Nephron (organoid): ENCODE measurements at regions not wholly inside any gene's neighbourhood (a gene's known extent, or its start where the extent isn't known, plus 50 kb on each side); places are given as distances from the start of the nearest gene placed in this dataset.

Source experiments
- H3K27ac Mint-ChIP-seq, 3 experiments: 2 replicates each; pipeline ENCODE4 v1.8.0; 2020; ENCODE audit warnings: mixed read lengths in 3 of 3, mild to moderate bottlenecking in 2 of 3, moderate library complexity in 1 of 3
- H3K27me3 Mint-ChIP-seq: 2 replicates; pipeline ENCODE4 v1.8.0; 2021; ENCODE audit warnings: low read depth, mild to moderate bottlenecking, moderate library complexity, mixed read lengths
- H3K36me3 Mint-ChIP-seq: 2 replicates; pipeline ENCODE4 v1.8.0; 2020; ENCODE audit warnings: low read depth, mixed read lengths
- H3K4me1 Mint-ChIP-seq: 2 replicates; pipeline ENCODE4 v1.8.0; 2020; ENCODE audit warnings: mixed read lengths
- H3K4me3 Mint-ChIP-seq, 3 experiments: 2 replicates each; pipeline ENCODE4 v1.8.0; 2020; ENCODE audit warnings: mild to moderate bottlenecking in 3 of 3, mixed read lengths in 3 of 3, moderate library complexity in 2 of 3
- H3K9me3 Mint-ChIP-seq: 2 replicates; pipeline ENCODE4 v1.8.0; 2020; ENCODE audit warnings: mixed read lengths
- TF ChIP-seq, protein P1 (sequence below), 3 experiments: fragments of 200-600 bp; sonication (generic); IDR thresholded peaks; one replicate each; pipeline ENCODE4 v1.5.0; 2021; ENCODE audit warnings: antibody characterized with exemption in 3 of 3; ENCODE audit not compliant: unreplicated experiment in 3 of 3

DNA sequence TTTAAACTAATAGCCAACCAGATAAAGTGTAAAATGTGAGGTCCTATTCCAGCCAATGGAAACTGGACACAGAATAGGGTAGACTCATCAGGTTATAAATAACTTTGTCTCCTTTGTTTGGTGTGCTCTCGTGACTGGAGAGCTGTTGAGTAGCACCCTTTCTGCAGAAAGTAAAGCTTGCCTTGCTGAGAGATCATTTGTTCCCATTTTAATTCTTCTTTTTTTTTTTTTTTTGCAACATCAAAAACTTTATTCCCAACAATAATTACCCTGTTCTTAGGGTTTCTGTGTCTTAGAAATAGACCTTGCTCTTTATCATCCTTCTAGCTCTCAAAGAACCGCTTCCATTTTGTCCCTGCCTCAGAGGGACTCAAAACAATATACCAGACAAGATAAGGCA lies 220.4 kb downstream of the FAM76B start:
- Mint-ChIP-seq H3K36me3 (peaks cover 4% of the 10 kb centered on the region), H3K4me3 (no peak overlapping the region), H3K27ac (peak overlapping the region in 2 of 3 experiments; percentile 59 to 70), H3K9me3 (peaks cover 10% of the 10 kb centered on the region), H3K27me3 (no peaks in the 10 kb centered on the region), H3K4me1 (peaks cover 77% of the 10 kb centered on the region)
- TF ChIP-seq, protein P1, sequence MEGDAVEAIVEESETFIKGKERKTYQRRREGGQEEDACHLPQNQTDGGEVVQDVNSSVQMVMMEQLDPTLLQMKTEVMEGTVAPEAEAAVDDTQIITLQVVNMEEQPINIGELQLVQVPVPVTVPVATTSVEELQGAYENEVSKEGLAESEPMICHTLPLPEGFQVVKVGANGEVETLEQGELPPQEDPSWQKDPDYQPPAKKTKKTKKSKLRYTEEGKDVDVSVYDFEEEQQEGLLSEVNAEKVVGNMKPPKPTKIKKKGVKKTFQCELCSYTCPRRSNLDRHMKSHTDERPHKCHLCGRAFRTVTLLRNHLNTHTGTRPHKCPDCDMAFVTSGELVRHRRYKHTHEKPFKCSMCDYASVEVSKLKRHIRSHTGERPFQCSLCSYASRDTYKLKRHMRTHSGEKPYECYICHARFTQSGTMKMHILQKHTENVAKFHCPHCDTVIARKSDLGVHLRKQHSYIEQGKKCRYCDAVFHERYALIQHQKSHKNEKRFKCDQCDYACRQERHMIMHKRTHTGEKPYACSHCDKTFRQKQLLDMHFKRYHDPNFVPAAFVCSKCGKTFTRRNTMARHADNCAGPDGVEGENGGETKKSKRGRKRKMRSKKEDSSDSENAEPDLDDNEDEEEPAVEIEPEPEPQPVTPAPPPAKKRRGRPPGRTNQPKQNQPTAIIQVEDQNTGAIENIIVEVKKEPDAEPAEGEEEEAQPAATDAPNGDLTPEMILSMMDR (IDR thresholded peaks at IDR 0.05; ENCODE audit: unreplicated experiment in 3 of 3): no peak

DNA sequence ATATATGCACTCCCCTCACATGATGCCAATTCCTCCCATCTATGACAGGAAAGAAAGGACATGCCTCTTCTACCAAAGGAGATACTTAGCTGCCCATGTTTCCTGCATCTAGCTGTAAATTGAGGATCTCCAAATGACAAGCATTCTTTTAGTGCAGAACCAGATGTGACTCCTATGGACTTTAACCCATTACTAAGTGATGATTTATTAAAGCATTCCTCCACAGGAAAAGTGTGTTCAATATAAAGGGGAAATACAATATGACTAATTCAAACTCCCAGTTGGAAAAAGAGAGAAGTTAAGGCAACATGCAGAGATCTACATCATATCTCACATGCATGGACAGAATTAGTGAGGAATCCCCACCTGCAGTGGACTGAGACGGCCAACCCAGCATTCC lies 221.3 kb downstream of the FAM76B start:
- H3K36me3 Mint-ChIP-seq: peaks cover 4% of the 10 kb centered on the region
- no peak overlapping the region for H3K4me3 Mint-ChIP-seq
- H3K4me1 Mint-ChIP-seq: peaks cover 79% of the 10 kb centered on the region
- H3K27me3 Mint-ChIP-seq: no peaks in the 10 kb centered on the region
- TF ChIP-seq, protein P1 (IDR thresholded peaks at IDR 0.05; ENCODE audit: unreplicated experiment in 3 of 3): no peak
- H3K27ac Mint-ChIP-seq: peak overlapping the region; percentile 96 to 99 (median 98)
- peaks cover 10% of the 10 kb centered on the region for H3K9me3 Mint-ChIP-seq

DNA sequence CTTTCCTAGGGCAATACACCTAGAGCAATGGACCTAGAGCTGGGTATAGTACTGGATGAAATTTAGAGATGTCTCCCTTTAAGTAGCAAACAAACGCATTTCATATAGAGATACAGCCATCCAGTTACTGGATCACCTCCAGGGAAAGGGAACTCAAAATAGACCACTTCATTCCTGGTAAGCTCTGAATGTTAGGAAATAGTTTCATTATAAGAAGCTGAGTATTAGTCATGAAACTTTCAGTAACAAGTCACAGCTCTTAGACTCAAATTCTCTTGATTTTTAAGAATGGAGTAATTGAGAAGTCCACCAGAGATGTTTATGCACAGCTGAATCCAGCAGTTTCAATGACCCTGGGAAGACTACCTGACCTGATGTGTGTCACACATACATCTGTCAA lies 221.9 kb downstream of the FAM76B start:
- Mint-ChIP-seq H3K4me1 (peaks cover 81% of the 10 kb centered on the region), H3K36me3 (peaks cover 4% of the 10 kb centered on the region), H3K9me3 (peaks cover 10% of the 10 kb centered on the region), H3K4me3 (no peak overlapping the region), H3K27ac (peak overlapping the region; percentile 96 to 99 (median 98)), H3K27me3 (no peaks in the 10 kb centered on the region)
- TF ChIP-seq, protein P1 (IDR thresholded peaks at IDR 0.05; ENCODE audit: unreplicated experiment in 3 of 3): no peak

DNA sequence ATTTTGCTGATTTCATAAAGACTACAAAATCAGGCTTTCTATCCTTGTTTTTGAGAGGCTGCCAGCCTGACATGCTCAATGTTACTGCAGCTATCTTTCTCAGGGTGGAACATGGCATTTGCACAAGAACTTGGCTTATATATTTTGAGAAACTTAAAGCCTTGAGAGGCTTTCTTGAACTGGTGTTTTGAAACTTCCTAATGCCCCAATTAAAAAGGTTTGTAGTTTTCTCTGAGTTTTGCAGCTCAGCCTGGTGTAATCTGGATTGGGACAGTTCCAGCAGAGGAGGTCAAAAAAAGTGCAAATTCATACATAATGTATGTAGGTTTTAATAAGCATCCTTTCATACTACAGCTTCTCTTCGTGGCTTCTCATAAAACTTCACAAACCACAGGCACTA lies 223.4 kb downstream of the FAM76B start:
- Mint-ChIP-seq H3K4me1 (peaks cover 75% of the 10 kb centered on the region), H3K27ac (peak overlapping the region; percentile 96 to 99 (median 98)), H3K27me3 (no peaks in the 10 kb centered on the region), H3K36me3 (peaks cover 4% of the 10 kb centered on the region), H3K9me3 (peaks cover 10% of the 10 kb centered on the region), H3K4me3 (peak overlapping the region in 2 of 3 experiments; percentile 4 to 28)
- TF ChIP-seq, protein P1 (IDR thresholded peaks at IDR 0.05; ENCODE audit: unreplicated experiment in 3 of 3): no peak

DNA sequence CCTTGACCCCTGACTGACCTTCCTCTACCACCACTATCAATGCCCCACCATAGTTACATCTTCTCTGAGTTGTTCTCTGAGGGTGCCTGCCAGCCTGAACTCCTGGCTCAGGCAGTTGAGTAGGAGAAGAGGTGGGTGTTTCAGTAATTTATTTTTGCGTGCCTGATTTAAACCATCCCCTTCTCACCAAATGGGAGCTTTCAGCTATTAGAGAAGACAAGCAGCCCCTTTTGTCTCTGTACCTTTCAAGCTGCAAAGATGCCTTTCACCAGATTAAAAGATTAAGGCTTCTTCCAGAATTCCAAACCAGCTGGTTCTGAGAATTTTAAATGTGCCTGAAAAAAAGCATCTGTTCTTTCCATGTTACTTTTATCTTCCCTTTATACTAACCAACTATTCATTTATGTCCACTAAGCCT lies 223.8 kb downstream of the FAM76B start:
- TF ChIP-seq, protein P1 (IDR thresholded peaks at IDR 0.05; ENCODE audit: unreplicated experiment in 3 of 3): no peak
- Mint-ChIP-seq H3K4me3 (no peak overlapping the region), H3K4me1 (peaks cover 74% of the 10 kb centered on the region), H3K9me3 (peaks cover 10% of the 10 kb centered on the region), H3K36me3 (peaks cover 4% of the 10 kb centered on the region), H3K27me3 (no peaks in the 10 kb centered on the region), H3K27ac (peak overlapping the region; percentile 96 to 99 (median 98))

DNA sequence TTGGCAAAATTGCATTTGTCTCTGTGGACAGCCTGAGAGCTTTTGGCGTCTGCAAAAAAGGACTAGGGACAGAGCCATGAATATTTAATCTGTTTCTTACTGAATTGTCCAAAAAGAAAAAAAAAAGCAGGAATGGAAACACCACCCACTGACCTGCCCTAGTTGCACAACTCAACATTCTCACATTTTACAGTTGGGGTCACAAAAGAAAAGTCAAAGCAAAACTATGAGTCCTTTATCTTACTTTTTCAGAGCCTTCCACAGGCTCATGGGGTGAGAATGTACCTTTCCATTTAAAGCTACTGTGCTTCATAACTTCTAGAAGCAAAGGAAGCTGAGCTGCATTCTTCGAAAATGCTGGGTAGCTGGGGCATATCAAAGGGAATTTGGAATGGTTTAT lies 225.7 kb downstream of the FAM76B start:
- Mint-ChIP-seq H3K27ac (peak overlapping the region in 2 of 3 experiments; percentile 29 to 98), H3K9me3 (peaks cover 2% of the 10 kb centered on the region), H3K27me3 (no peaks in the 10 kb centered on the region), H3K4me1 (peaks cover 77% of the 10 kb centered on the region), H3K36me3 (no peaks in the 10 kb centered on the region), H3K4me3 (no peak overlapping the region)
- TF ChIP-seq, protein P1 (IDR thresholded peaks at IDR 0.05; ENCODE audit: unreplicated experiment in 3 of 3): no peak
